GM19193 (cell line): ENCODE measurements at regions not wholly inside any gene's neighbourhood (a gene's known extent, or its start where the extent isn't known, plus 50 kb on each side); places are given as distances from the start of the nearest gene placed in this dataset.
A peak's percentile ranks its signal among the peaks of the same experiment; 100 is the strongest.

Source experiments
- POLR2A ChIP-seq: IDR thresholded peaks from 4 replicates; pipeline ENCODE4 v1.6.1; 2011; ENCODE audit not compliant: insufficient read depth, insufficient read length; ENCODE audit errors: extremely low read depth

GRCh38 chr17:77061669-77062068, 79.1 kb upstream of the SEC14L1 start:
- no peak for TF ChIP-seq POLR2A

GRCh38 chr17:77064598-77064997, 76.2 kb upstream of the SEC14L1 start:
- no peak for TF ChIP-seq POLR2A

GRCh38 chr17:77066165-77066564, 74.6 kb upstream of the SEC14L1 start:
- no peak for TF ChIP-seq POLR2A

GRCh38 chr17:77068915-77069314, 71.9 kb upstream of the SEC14L1 start:
- TF ChIP-seq POLR2A, result no peak

GRCh38 chr17:77070888-77071279, 69.9 kb upstream of the SEC14L1 start:
- TF ChIP-seq POLR2A, result no peak

GRCh38 chr17:77071925-77072490, 68.8 kb upstream of the SEC14L1 start:
- TF ChIP-seq POLR2A, result no peak

- TF ChIP-seq POLR2A, result no peak
Observed at GRCh38 chr17:77072670-77073069, 68.1 kb upstream of the SEC14L1 start.

- no peak for TF ChIP-seq POLR2A
Observed at GRCh38 chr17:77074681-77075080, 66.1 kb upstream of the SEC14L1 start.

GRCh38 chr17:77076124-77076830, 64.5 kb upstream of the SEC14L1 start:
- TF ChIP-seq POLR2A, result no peak

- no peak for TF ChIP-seq POLR2A
Observed at GRCh38 chr17:77083531-77083930, 57.2 kb upstream of the SEC14L1 start.

GRCh38 chr17:77085926-77086432, 54.8 kb upstream of the SEC14L1 start:
- TF ChIP-seq POLR2A, result no peak

GRCh38 chr17:77086433-77087010, 54.2 kb upstream of the SEC14L1 start:
- no peak for TF ChIP-seq POLR2A

- no peak for TF ChIP-seq POLR2A
Observed at GRCh38 chr17:77087650-77088454, 52.9 kb upstream of the SEC14L1 start.

- peak; percentile 87 for TF ChIP-seq POLR2A
Observed at GRCh38 chr17:77088455-77089123, 52.2 kb upstream of the SEC14L1 start.

- no peak for TF ChIP-seq POLR2A
Observed at GRCh38 chr17:77089124-77089490, 51.7 kb upstream of the SEC14L1 start.

- TF ChIP-seq POLR2A, result peak; percentile 14
Observed at GRCh38 chr17:77090476-77090875, 50.3 kb upstream of the SEC14L1 start.
